Cardiac muscle cell (in vitro differentiated cells and primary cell): ENCODE measurements at regions not wholly inside any gene's neighbourhood (a gene's known extent, or its start where the extent isn't known, plus 50 kb on each side); places are given as distances from the start of the nearest gene placed in this dataset.
A peak's percentile ranks its signal among the peaks of the same experiment; 100 is the strongest.

Experiments used
- DNase-seq, 2 donors: peaks; one replicate each; pipeline versions ENCODE4 v3.0.0 to v3.0.0-alpha.2; 2010 to 2017; ENCODE audit warnings: low read depth in 1 of 2, low spot score in 1 of 2
- H3K27ac ChIP-seq: fragments of 200-600 bp; sonication (generic); 2 replicates; pipeline ENCODE4 v1.5.1; 2016
- H3K27me3 ChIP-seq: fragments of 200-600 bp; sonication (generic); 2 replicates; pipeline ENCODE4 v1.6.0; 2016; ENCODE audit warnings: control low read depth
- H3K36me3 ChIP-seq: fragments of 200-600 bp; sonication (generic); 2 replicates; pipeline ENCODE4 v1.5.1; 2016; ENCODE audit warnings: control low read depth
- H3K4me1 ChIP-seq: fragments of 200-600 bp; sonication (generic); 2 replicates; pipeline ENCODE4 v1.8.1; 2017; ENCODE audit warnings: low read depth, mild to moderate bottlenecking, mixed run types
- H3K4me3 ChIP-seq: fragments of 200-600 bp; sonication (generic); 2 replicates; pipeline ENCODE4 v1.5.1; 2016; ENCODE audit warnings: mild to moderate bottlenecking
- H3K9me3 ChIP-seq: fragments of 200-600 bp; sonication (generic); 2 replicates; pipeline ENCODE4 v1.5.1; 2017; ENCODE audit warnings: low read depth, mild to moderate bottlenecking, control low read depth
- TF ChIP-seq, protein P1 (sequence below): IDR thresholded peaks from 2 replicates; pipeline ENCODE4 v1.5.1; 2012; ENCODE audit warnings: low read depth, mild to moderate bottlenecking, low read length

DNA sequence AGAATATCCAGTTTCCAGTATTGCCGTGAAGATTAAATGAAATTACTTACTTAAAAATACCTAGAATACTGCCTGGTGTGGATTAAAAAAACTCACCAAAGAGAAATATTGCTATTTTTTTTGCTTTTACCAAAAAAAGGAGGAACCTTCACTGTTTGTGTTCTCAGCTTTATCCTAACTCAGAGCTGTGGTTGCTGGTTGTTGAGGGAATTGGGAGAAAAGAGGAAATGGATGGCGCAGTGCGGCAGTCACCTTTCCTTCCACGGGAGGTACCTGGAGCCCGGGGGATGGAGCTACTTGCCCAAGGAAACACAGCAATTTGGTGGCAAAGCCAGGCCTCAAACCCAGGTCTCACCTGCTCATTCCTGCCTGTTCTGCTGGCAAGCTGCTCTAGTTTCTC lies 270.3 kb downstream of the RPLP1 start:
- H3K27me3 ChIP-seq = peaks cover 10% of the 10 kb centered on the region
- DNase-seq = no peak
- H3K27ac ChIP-seq = no peak overlapping the region
- no peaks in the 10 kb centered on the region for H3K9me3 ChIP-seq
- no peak overlapping the region for H3K4me3 ChIP-seq
- no peaks in the 10 kb centered on the region for H3K36me3 ChIP-seq
- no peaks in the 10 kb centered on the region for H3K4me1 ChIP-seq
- TF ChIP-seq, protein P1, sequence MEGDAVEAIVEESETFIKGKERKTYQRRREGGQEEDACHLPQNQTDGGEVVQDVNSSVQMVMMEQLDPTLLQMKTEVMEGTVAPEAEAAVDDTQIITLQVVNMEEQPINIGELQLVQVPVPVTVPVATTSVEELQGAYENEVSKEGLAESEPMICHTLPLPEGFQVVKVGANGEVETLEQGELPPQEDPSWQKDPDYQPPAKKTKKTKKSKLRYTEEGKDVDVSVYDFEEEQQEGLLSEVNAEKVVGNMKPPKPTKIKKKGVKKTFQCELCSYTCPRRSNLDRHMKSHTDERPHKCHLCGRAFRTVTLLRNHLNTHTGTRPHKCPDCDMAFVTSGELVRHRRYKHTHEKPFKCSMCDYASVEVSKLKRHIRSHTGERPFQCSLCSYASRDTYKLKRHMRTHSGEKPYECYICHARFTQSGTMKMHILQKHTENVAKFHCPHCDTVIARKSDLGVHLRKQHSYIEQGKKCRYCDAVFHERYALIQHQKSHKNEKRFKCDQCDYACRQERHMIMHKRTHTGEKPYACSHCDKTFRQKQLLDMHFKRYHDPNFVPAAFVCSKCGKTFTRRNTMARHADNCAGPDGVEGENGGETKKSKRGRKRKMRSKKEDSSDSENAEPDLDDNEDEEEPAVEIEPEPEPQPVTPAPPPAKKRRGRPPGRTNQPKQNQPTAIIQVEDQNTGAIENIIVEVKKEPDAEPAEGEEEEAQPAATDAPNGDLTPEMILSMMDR = no peak

DNA sequence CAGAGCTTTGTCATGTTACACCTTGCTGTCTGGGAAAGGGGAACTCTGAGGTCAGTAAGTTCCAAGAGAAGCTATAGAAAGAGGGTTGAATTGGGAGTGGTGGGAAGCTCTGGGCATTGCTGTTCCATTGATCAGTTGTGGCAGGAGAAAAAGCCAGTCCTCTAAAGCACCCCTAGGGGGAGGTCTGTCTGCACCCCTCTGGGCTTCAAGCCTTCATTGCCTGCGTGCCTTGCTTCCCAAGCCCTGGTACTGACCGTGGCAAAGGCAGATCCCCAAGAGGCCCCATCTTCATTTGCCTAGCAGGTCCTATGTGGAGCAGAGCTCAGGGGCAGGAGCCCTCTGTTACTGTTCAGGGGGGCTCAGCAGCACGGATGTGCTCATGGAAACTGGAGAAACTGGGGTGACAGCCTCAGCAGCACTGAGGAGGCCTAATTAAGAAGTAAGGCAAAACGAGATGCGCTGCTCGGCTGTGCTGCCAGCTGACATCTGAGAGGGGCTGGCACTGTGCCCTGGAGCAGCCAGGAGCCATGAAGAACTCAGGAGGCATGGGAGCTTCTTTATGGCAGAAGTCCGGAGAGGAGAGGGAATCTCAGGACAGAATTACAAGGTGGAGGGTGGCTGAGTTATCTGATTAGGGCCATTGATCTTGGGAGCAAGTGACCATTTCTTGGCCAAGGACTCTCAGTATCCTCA lies 270.9 kb downstream of the RPLP1 start:
- H3K4me1 ChIP-seq = no peaks in the 10 kb centered on the region
- TF ChIP-seq, protein P1 = peak; percentile 8
- no peak overlapping the region for H3K4me3 ChIP-seq
- DNase-seq = peak in 1 of 2 donors; percentile 13
- H3K9me3 ChIP-seq = no peaks in the 10 kb centered on the region
- H3K27ac ChIP-seq = no peak overlapping the region
- peaks cover 10% of the 10 kb centered on the region for H3K27me3 ChIP-seq
- no peaks in the 10 kb centered on the region for H3K36me3 ChIP-seq

DNA sequence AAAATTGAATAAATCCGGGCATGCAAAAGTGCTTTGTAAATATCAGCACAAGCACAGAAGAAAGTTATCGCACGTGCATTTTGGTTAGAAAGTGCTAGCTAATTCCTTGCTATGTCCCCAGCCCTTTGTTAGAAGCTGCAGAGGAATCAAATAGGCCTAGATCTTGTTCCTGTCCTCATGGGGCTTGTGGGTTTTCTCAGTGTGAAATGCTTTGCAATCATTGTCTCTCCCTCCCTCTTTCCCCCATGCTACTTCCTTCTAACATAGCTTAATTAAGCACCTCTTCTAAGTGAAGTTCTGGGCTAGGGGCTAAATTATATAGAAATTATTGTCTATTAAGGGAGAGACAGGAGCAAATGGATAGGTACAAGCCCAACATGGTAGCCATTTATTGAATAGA lies 271.7 kb downstream of the RPLP1 start:
- peaks cover 10% of the 10 kb centered on the region for H3K27me3 ChIP-seq
- TF ChIP-seq, protein P1 = no peak
- no peaks in the 10 kb centered on the region for H3K4me1 ChIP-seq
- no peak for DNase-seq
- no peak overlapping the region for H3K27ac ChIP-seq
- H3K4me3 ChIP-seq = no peak overlapping the region
- H3K36me3 ChIP-seq = no peaks in the 10 kb centered on the region
- H3K9me3 ChIP-seq = no peaks in the 10 kb centered on the region

DNA sequence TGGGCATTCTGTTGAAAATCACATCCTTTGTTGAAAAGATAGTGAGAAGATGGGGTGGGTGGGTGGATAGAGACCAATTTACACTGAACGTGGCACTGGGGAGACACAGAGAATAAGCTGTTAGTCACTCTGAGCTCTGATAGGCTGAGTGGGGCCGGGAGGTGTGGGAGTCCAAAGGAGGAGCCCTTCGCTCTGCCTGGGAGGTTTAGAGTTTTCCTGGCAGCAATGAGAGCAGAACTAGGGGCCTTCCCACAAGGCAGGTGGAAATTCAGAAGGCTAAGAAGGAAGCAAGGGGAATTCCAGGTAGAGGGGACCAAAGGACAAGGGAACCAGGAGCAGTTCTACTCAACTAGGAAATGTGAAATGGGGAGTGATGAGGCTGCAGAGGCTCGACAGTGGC lies 272.7 kb downstream of the RPLP1 start:
- Histone ChIP-seq H3K4me1 (no peaks in the 10 kb centered on the region), H3K4me3 (no peak overlapping the region), H3K27ac (no peak overlapping the region), H3K36me3 (no peaks in the 10 kb centered on the region), H3K27me3 (peaks cover 10% of the 10 kb centered on the region), H3K9me3 (no peaks in the 10 kb centered on the region)
- DNase-seq = no peak
- TF ChIP-seq, protein P1 = no peak

DNA sequence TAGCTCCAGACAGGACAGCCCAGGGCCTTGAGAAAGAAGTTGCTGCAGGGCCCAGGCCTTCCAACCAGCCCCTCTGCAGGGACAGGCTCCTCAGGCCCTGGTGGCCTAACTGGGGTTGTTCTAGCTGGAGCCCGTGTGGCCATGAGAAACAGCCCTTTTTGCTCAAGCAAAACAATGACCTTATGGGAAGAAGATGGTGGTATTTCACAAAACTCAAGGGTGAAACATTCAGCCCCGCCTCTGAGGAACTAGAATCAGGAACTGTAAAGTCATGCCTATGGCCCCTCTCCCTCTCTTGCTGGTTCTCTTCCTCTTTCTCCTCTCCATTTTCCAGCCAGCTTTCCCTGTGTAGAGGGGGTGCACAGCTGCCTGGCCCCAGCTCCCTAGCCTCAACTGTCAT lies 273.3 kb downstream of the RPLP1 start:
- TF ChIP-seq, protein P1 = no peak

More for the DNA sequence above, 273.3 kb downstream of the RPLP1 start:
- DNase-seq = no peak
- no peaks in the 10 kb centered on the region for H3K4me1 ChIP-seq
- no peak overlapping the region for H3K4me3 ChIP-seq
- H3K36me3 ChIP-seq = no peaks in the 10 kb centered on the region
- peaks cover 10% of the 10 kb centered on the region for H3K27me3 ChIP-seq
- H3K27ac ChIP-seq = no peak overlapping the region
- H3K9me3 ChIP-seq = no peaks in the 10 kb centered on the region
